ENCODE measurements at regions not wholly inside any gene's neighbourhood (a gene's known extent, or its start where the extent isn't known, plus 50 kb on each side); places are given as distances from the start of the nearest gene placed in this dataset.

GRCh38 chr5:61677220-61677619 lies 345.2 kb downstream of the ZSWIM6 start:
- no peak for TF ChIP-seq POLR2A (IDR thresholded peaks at IDR 0.05)
- TF ChIP-seq, protein P1, sequence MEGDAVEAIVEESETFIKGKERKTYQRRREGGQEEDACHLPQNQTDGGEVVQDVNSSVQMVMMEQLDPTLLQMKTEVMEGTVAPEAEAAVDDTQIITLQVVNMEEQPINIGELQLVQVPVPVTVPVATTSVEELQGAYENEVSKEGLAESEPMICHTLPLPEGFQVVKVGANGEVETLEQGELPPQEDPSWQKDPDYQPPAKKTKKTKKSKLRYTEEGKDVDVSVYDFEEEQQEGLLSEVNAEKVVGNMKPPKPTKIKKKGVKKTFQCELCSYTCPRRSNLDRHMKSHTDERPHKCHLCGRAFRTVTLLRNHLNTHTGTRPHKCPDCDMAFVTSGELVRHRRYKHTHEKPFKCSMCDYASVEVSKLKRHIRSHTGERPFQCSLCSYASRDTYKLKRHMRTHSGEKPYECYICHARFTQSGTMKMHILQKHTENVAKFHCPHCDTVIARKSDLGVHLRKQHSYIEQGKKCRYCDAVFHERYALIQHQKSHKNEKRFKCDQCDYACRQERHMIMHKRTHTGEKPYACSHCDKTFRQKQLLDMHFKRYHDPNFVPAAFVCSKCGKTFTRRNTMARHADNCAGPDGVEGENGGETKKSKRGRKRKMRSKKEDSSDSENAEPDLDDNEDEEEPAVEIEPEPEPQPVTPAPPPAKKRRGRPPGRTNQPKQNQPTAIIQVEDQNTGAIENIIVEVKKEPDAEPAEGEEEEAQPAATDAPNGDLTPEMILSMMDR (IDR thresholded peaks at IDR 0.05) = no peak
- H3K4me3 ChIP-seq = no peak overlapping the region
- no peak for ATAC-seq
- WGBS, 4 donors = 83 to 93% (median 88%) methylated on average over 2 of the region's 2 CpGs
- peaks cover 0 to 17% (median 0%) of the 10 kb centered on the region in 12 donors for H3K4me1 ChIP-seq
- intact Hi-C loops (cut with DNase I) = loop anchor here in 1 of 10 donors (10.0 kb wide), 1 partner anchor 148 kb away; no protein-coding TSS in a partner anchor
- H3K36me3 ChIP-seq = no peaks in the 10 kb centered on the region
- no peaks in the 10 kb centered on the region for H3K9me3 ChIP-seq
- no peak for DNase-seq
- H3K27me3 ChIP-seq = peaks cover 0 to 6% (median 0%) of the 10 kb centered on the region in 9 donors
- no peak overlapping the region for H3K27ac ChIP-seq

- Histone ChIP-seq H3K9me3 (no peaks in the 10 kb centered on the region), H3K27ac (no peak overlapping the region), H3K27me3 (peaks cover 0 to 6% (median 0%) of the 10 kb centered on the region in 9 donors), H3K4me1 (peaks cover 0 to 7% (median 0%) of the 10 kb centered on the region in 12 donors), H3K4me3 (no peak overlapping the region), H3K36me3 (no peaks in the 10 kb centered on the region)
- TF ChIP-seq POLR2A (IDR thresholded peaks at IDR 0.05) = no peak
- TF ChIP-seq, protein P1 (IDR thresholded peaks at IDR 0.05) = no peak
- 75 to 93% (median 82%) methylated on average over 4 of the region's 4 CpGs for WGBS, 4 donors
- ATAC-seq = no peak
- no peak for DNase-seq
- intact Hi-C loops (cut with DNase I) = loop anchor here in 1 of 10 donors (10.0 kb wide), 1 partner anchor 146 kb away; no protein-coding TSS in a partner anchor
Observed at GRCh38 chr5:61678966-61679365, 346.9 kb downstream of the ZSWIM6 start.

DNA sequence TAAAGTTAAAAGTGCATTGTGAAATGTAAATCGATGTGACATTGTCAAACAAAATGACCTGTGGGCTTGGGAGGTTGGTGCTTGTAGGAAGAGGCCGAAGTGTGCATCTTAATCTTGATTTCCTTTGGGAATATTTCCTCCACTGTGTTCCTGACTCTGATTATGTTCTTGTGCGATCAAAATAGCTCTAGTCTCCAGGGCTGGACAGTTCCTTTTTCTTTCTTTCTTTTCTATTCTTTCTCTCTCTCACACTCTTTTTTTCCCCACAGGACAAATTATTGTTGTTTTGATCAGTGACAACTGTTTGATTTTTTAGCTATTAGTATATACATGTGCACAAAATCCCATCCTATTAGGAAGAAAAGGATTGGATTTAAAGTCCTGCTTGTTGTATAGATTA lies 347.5 kb downstream of the ZSWIM6 start:
- no peaks in the 10 kb centered on the region for H3K36me3 ChIP-seq
- no peak overlapping the region for H3K4me3 ChIP-seq
- DNase-seq = no peak
- peaks cover 0 to 6% (median 0%) of the 10 kb centered on the region in 9 donors for H3K27me3 ChIP-seq
- H3K4me1 ChIP-seq = peaks cover 0 to under 1% (median 0%) of the 10 kb centered on the region in 12 donors
- H3K27ac ChIP-seq = no peak overlapping the region
- no peak for TF ChIP-seq POLR2A (IDR thresholded peaks at IDR 0.05)
- TF ChIP-seq, protein P1 (IDR thresholded peaks at IDR 0.05) = no peak
- no peaks in the 10 kb centered on the region for H3K9me3 ChIP-seq
- intact Hi-C loops (cut with DNase I) = loop anchor here in 1 of 10 donors (10.0 kb wide), 1 partner anchor 145 kb away; no protein-coding TSS in a partner anchor
- no peak for ATAC-seq
- WGBS, 4 donors = 50 to 63% (median 60%) methylated on average over 3 of the region's 3 CpGs

DNA sequence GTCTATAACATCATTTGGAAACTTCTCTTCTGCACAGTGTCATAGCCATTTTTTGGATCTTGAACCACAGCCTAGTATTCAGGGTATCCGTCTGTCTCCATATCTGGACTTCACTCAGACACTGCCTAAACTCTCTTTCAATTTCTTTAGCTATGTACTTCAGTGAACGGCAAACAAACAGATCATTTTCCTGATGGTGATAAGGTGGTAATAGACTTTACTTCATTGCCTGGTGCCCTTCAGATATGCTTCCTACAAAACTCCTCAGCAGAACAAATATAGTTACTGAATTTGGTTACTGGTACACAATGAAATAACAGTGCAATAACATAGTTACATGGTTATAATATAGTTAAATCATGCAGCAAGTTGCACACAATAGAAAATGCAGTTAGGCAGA lies 348.2 kb downstream of the ZSWIM6 start:
- DNase-seq (no peak), ATAC-seq (no peak)
- intact Hi-C loops (cut with DNase I) = no loop called here
- Histone ChIP-seq H3K27me3 (peaks cover 0 to 6% (median 0%) of the 10 kb centered on the region in 9 donors), H3K9me3 (no peaks in the 10 kb centered on the region), H3K36me3 (no peaks in the 10 kb centered on the region), H3K27ac (no peak overlapping the region), H3K4me3 (no peak overlapping the region), H3K4me1 (no peaks in the 10 kb centered on the region)
- TF ChIP-seq, protein P1 (IDR thresholded peaks at IDR 0.05) = no peak
- TF ChIP-seq POLR2A (IDR thresholded peaks at IDR 0.05) = no peak
- 72 to 90% (median 87%) methylated on average over 2 of the region's 2 CpGs for WGBS, 4 donors
